SK-N-MC (cell line): ENCODE measurements at regions not wholly inside any gene's neighbourhood (a gene's known extent, or its start where the extent isn't known, plus 50 kb on each side); places are given as distances from the start of the nearest gene placed in this dataset.

Experiments
- DNase-seq: peaks from one replicate; pipeline ENCODE4 v3.0.0-alpha.2; 2011; ENCODE audit warnings: low read depth, low spot score
- H3K27ac ChIP-seq: fragments of 200-600 bp; sonication (generic); 2 replicates; pipeline ENCODE4 v1.5.1; 2016; ENCODE audit warnings: mixed run types
- H3K36me3 ChIP-seq: fragments of 200-600 bp; sonication (generic); 2 replicates; pipeline ENCODE4 v1.6.1; 2017; ENCODE audit warnings: antibody characterized with exemption, low read length, mixed read lengths; ENCODE audit not compliant: insufficient read depth
- H3K4me3 ChIP-seq: fragments of 200-600 bp; sonication (generic); 2 replicates; pipeline ENCODE4 v1.5.1; 2016
- H3K9ac ChIP-seq: fragments of 200-600 bp; sonication (generic); 2 replicates; pipeline ENCODE4 v1.8.0; 2017; ENCODE audit warnings: mixed run types, mixed read lengths; ENCODE audit not compliant: insufficient read length
- H3K9me3 ChIP-seq: fragments of 200-600 bp; sonication (generic); 2 replicates; pipeline ENCODE4 v1.6.1; 2017; ENCODE audit warnings: low read depth, mild to moderate bottlenecking, antibody characterized with exemption, low read length, moderate library complexity, mixed read lengths
- EZH2 ChIP-seq: fragments of 200-600 bp; sonication (generic); IDR thresholded peaks from one replicate; pipeline ENCODE4 v1.6.1; 2017; ENCODE audit warnings: antibody characterized with exemption
- FOXP2 ChIP-seq: optimal IDR thresholded peaks from 2 replicates; pipeline ENCODE3; 2011; ENCODE audit warnings: mild to moderate bottlenecking, moderate library complexity; ENCODE audit not compliant: insufficient read depth; ENCODE audit errors: extremely low read length, control extremely low read depth
- POLR2AphosphoS5 ChIP-seq: IDR thresholded peaks from 2 replicates; pipeline ENCODE4 v1.6.1; 2012; ENCODE audit warnings: mild to moderate bottlenecking, low read depth, low read length, borderline replicate concordance

DNA sequence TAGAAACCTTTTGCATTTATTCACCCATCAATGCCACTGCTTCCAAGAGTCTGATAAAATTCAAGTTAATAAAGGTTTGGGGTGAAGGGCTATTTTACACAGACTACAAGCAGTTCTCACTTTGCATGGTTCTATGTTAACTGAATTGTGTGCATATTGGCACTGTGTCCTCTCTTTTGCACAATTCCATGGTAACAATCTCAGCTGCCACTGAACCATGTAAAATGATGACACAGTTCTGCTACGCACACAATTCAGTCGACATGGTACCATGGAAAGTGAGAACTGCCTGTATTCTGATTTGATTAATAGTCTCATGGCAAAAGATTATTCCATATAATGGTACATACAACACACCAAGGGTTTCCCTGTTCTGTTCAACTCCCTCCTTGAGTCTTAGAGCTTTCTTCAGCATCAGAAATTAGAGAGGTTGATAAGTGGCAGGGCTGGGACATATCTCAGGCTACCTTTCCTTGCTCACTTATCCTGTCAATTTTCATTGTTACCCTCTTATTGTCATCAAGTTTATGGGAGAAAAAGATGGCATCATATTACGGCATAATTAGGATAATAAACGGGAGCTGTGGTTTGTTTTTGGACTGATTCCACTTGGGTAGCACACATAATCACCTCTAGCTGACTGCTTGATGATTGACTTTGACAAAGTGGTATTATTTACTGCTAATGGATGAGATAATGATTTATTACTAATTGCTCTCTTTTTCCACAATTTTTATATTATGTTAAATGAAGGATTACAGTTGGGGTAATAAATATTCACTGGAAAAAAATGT is 139.3 kb upstream of the CREB1 start:
- TF ChIP-seq EZH2 (no peak), POLR2AphosphoS5 (no peak), FOXP2 (no peak)
- Histone ChIP-seq H3K4me3 (no peak overlapping the region), H3K27ac (no peak overlapping the region), H3K9me3 (no peaks in the 10 kb centered on the region), H3K36me3 (no peaks in the 10 kb centered on the region), H3K9ac (no peak overlapping the region)
- no peak for DNase-seq

DNA sequence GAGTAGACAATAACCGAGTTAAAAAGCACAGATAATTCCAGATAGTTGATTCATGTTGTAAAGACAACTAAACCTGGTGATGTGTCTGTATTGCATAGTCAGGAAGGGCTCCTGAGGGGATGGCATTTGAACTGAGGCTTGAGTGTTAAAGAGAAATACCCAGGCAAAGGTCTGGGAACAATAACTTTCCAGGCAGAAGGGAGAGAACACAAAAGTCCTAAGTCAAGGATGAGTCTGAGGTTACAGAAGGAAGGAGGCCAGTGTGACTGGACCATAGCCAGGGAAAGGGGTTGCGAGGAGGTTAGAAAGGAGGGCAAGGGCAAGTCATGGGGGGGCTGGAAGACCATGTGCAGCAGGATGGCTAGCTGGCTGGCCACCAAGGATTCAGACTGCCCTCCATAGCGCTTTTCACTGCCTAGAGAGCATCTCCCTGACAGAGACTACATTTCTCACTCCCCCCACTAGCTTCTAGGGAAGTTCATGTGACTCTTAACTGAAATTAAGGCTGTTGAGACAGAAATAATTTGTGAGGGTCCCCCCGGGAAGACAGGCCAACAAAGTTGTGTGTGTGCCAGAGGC is 135.5 kb upstream of the CREB1 start:
- no peak overlapping the region for H3K27ac ChIP-seq
- no peaks in the 10 kb centered on the region for H3K36me3 ChIP-seq
- no peak overlapping the region for H3K4me3 ChIP-seq
- no peaks in the 10 kb centered on the region for H3K9me3 ChIP-seq
- DNase-seq: no peak
- no peak overlapping the region for H3K9ac ChIP-seq
- TF ChIP-seq EZH2: no peak
- no peak for TF ChIP-seq POLR2AphosphoS5
- TF ChIP-seq FOXP2: no peak

DNA sequence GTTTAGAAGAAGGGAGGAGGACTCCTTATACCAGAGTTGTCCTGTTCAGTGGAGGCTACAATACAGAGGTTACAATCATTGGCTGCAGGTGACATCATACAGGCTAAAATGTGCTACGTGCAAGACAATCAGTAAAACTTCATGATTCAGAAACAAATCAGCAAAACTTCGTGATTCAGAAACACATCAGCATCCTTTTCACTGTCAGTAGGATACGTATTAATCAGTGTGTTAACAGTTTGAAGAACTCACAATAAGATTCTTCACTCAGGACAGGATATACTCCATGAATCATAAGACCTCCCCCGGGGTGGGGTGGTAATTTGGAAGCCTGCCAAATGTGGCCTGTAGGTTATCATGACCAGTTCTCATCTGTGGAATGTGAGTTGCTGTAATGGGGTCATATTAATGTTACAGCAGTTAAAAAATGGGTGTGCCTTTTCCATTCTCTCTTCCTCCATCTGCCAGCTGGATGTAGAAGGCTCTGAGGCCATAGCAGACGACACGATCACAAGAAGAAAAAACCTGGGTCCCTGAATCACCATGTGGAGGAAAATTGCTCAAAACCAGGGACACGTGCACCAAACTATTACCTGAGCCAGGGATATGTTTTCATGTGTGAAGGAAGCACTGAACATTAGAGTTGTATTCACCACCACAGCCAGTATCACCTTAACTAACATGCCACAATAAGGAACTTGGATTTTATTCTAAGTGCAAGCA is 134.8 kb upstream of the CREB1 start:
- Histone ChIP-seq H3K9ac (no peak overlapping the region), H3K36me3 (no peaks in the 10 kb centered on the region), H3K27ac (no peak overlapping the region), H3K9me3 (no peaks in the 10 kb centered on the region), H3K4me3 (no peak overlapping the region)
- TF ChIP-seq POLR2AphosphoS5: no peak
- TF ChIP-seq FOXP2: no peak
- no peak for TF ChIP-seq EZH2
- no peak for DNase-seq

DNA sequence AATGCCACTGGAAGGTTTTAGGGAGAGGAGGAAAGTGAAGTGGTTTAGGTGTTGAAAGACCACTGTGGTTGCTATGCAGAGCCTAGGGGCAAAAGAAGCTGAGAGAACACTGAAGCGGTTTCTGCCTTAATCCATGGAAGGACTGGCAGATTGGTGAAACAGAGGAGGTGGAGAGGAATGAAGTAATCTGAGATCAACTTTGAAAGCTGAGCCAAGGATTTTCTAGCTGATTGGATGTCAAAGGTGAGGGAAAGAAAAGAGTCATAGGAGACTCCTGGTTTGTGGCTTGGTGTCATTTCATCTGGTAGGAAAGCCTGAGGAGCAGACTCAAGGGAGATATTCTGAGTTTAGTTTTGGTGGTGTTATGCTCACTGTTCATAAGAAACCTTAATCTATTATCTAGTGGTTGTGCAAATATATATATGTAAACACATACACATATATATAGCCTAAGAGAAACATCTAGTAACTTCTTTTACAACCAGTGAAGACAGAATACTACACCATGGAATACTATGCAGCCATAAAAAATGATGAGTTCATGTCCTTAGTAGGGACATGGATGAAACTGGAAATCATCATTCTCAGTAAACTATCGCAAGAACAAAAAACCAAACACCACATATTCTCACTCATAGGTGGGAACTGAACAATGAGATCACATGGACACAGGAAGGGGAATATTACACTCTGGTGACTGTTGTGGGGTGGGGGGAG is 134.1 kb upstream of the CREB1 start:
- Histone ChIP-seq H3K9me3 (no peaks in the 10 kb centered on the region), H3K27ac (no peak overlapping the region), H3K36me3 (no peaks in the 10 kb centered on the region), H3K4me3 (no peak overlapping the region), H3K9ac (no peak overlapping the region)
- no peak for DNase-seq
- TF ChIP-seq POLR2AphosphoS5: no peak
- no peak for TF ChIP-seq EZH2
- TF ChIP-seq FOXP2: no peak

DNA sequence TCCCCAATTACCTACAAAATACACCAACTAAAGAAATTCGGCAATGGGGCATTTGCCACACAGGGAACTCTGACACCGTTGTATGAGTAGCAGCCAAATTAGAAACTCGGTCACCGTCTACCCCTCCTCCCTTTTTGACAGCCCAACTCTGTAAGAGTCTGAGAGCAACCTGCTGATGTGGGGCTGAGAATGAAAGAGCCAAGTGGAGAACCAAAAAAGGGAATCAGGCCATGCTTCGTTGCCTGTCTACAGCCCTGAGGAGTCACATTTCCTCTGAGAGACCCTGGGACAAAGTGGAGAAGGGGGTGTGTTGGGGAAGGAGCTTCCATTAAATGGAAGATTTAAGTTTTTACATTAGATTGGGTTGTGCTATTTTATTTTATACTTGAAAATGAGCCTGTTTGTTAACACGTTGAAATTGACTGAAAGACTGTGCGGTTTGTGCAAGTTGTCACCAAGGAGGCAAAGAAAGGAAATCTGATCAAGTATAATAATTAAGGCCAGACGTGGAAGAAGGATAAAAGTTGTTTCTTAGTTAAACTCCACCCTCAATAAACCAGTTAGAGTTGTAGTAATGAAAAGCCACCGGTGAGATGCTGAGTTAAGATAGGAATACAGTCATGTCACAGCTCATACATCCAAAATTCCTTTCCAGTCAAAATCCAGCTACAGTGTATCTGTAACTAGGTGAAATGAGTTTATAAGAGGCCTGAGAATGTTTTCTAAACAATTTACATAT is 131.7 kb upstream of the CREB1 start:
- no peaks in the 10 kb centered on the region for H3K36me3 ChIP-seq
- H3K4me3 ChIP-seq: no peak overlapping the region
- no peaks in the 10 kb centered on the region for H3K9me3 ChIP-seq
- no peak overlapping the region for H3K9ac ChIP-seq
- no peak for DNase-seq
- TF ChIP-seq EZH2 (no peak), FOXP2 (no peak), POLR2AphosphoS5 (no peak)
- no peak overlapping the region for H3K27ac ChIP-seq

DNA sequence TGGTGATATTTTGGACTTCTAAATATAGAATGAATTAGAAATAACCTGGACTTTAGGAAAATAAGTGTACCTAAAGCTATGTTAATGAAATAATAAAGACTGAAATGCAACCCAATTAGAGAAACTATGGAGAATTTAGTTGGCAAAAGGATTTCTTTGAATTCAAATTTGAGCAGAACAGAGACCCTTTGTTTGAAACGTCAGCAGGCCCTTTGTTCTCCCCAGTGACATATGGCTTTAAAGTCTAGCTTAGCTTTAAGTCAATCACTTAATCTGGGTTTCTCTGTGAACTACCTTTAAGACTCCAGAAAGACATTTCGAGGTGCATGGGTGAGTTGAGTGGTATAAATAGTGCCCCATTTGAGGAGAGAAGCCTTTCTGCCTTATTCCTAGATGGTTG is 130.5 kb upstream of the CREB1 start:
- no peaks in the 10 kb centered on the region for H3K36me3 ChIP-seq
- no peaks in the 10 kb centered on the region for H3K9me3 ChIP-seq
- TF ChIP-seq FOXP2 (no peak), EZH2 (no peak), POLR2AphosphoS5 (no peak)
- H3K4me3 ChIP-seq: no peak overlapping the region
- DNase-seq: no peak
- H3K27ac ChIP-seq: no peak overlapping the region
- H3K9ac ChIP-seq: no peak overlapping the region

DNA sequence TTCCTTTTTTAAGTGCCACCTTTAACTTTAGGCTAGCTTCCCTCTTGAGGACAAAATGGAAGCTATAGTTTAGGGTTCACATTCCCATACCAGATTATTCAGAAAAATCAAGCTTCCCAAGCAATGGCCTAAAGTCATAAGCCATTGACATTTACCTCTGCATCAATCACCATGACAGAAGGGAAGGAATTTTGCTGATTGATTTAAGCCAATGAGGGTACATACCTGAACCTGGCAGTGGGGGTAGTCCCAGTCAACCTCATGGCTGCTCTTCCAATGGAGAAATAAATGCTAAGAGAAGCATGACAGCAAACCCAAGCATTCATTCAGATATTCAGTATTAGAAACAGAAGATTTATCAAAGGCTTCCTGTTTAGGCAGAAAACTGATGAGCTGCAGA is 128.4 kb upstream of the CREB1 start:
- no peak for TF ChIP-seq EZH2
- TF ChIP-seq FOXP2: no peak
- TF ChIP-seq POLR2AphosphoS5: no peak
- no peak for DNase-seq
- no peak overlapping the region for H3K4me3 ChIP-seq
- H3K9ac ChIP-seq: no peak overlapping the region
- H3K27ac ChIP-seq: no peak overlapping the region
- H3K9me3 ChIP-seq: no peaks in the 10 kb centered on the region
- H3K36me3 ChIP-seq: no peaks in the 10 kb centered on the region

DNA sequence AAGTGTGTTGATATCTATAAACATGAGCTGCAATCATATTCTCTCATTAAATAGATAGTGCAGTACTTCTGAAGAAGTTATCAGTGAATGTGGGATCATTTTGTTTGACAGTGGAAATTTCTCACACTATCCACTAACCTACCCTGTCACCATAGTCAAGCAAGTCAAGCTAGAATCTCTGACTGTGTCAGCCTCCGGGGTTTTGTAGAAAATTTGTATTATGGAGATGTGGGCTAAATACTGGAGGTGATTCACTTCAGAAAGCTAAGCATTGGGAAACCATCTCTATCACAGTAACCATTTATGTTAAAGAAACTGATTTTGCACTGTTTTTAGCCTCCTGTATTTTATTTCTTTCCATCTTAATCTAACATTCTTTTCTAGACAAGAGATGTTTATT is 126.6 kb upstream of the CREB1 start:
- TF ChIP-seq POLR2AphosphoS5 (no peak), FOXP2 (no peak), EZH2 (no peak)
- Histone ChIP-seq H3K27ac (no peak overlapping the region), H3K36me3 (no peaks in the 10 kb centered on the region), H3K9me3 (no peaks in the 10 kb centered on the region), H3K9ac (no peak overlapping the region), H3K4me3 (no peak overlapping the region)
- DNase-seq: no peak
